Vagina (tissue), 2 donors: ENCODE measurements at regions not wholly inside any gene's neighbourhood (a gene's known extent, or its start where the extent isn't known, plus 50 kb on each side); places are given as distances from the start of the nearest gene placed in this dataset.
"Not testable (repeated sequence)": the region's sequence is repeated elsewhere in the genome, so short reads cannot be mapped to it uniquely, and the experiment has no call there.

Experiments
- DNase-seq, 2 donors: peaks; one replicate each; pipeline ENCODE4 v3.0.0-alpha.2; 2017; ENCODE audit errors: extremely low spot score in 2 of 2
- H3K27ac ChIP-seq: fragments of 200-600 bp; sonication (generic); one replicate; pipeline ENCODE4 v1.5.1; 2019
- H3K27me3 ChIP-seq: fragments of 200-600 bp; sonication (generic); one replicate; pipeline ENCODE4 v1.5.1; 2019
- H3K36me3 ChIP-seq, 2 donors: fragments of 200-600 bp; sonication (generic); one replicate each; pipeline ENCODE4 v1.5.1; 2017 to 2019
- H3K4me1 ChIP-seq: fragments of 200-600 bp; sonication (generic); one replicate; pipeline ENCODE4 v1.5.1; 2019
- H3K4me3 ChIP-seq, 2 donors: fragments of 200-600 bp; sonication (generic); 1 replicate in 1 of 2; 2 replicates in 1 of 2; pipeline ENCODE4 v1.5.1; 2016 to 2019
- H3K9me3 ChIP-seq: fragments of 200-600 bp; sonication (generic); one replicate; pipeline ENCODE4 v1.5.1; 2019
- CTCF ChIP-seq, 3 experiments: fragments of 450-650 bp in 2 of 3; fragments of 200-600 bp in 1 of 3; sonication (generic) in 1 of 3; IDR thresholded peaks; one replicate each; pipeline ENCODE4 v1.5.1; 2017 to 2019; ENCODE audit warnings: antibody characterized with exemption in 3 of 3, mild to moderate bottlenecking in 2 of 3, moderate library complexity in 2 of 3
- POLR2A ChIP-seq, 2 donors: fragments of 450-650 bp; IDR thresholded peaks; one replicate each; pipeline ENCODE4 v1.6.1; 2017; ENCODE audit warnings: antibody characterized with exemption in 2 of 2, mild to moderate bottlenecking in 2 of 2, moderate library complexity in 2 of 2
- POLR2AphosphoS5 ChIP-seq, 2 donors: sonication (generic); formaldehyde crosslinking; IDR thresholded peaks; one replicate each; pipeline ENCODE4 v1.9.0; 2017; ENCODE audit warnings: antibody characterized with exemption in 2 of 2, mild to moderate bottlenecking in 2 of 2, low read depth in 1 of 2; ENCODE audit not compliant: insufficient read depth in 1 of 2
- intact Hi-C: fragments of 100-400 bp; cut with DNase I; formaldehyde crosslinking; loops from one replicate; pipeline ENCODE4 v1.15.1; 2023

GRCh38 chr1:120954736-120955135 lies 65.2 kb downstream of the PPIAL4A start:
- H3K4me1 ChIP-seq = no peaks in the 10 kb centered on the region
- TF ChIP-seq CTCF (IDR thresholded peaks at IDR 0.05) (no peak), POLR2AphosphoS5 (IDR thresholded peaks at IDR 0.05; ENCODE audit: insufficient read depth in 1 of 2, low read depth in 1 of 2) (no peak), POLR2A (IDR thresholded peaks at IDR 0.05) (no peak)
- H3K4me3 ChIP-seq = no peak overlapping the region
- no peak for DNase-seq
- intact Hi-C loops = no loop called here
- no peaks in the 10 kb centered on the region for H3K36me3 ChIP-seq
- H3K9me3 ChIP-seq = no peaks in the 10 kb centered on the region
- H3K27me3 ChIP-seq = no peaks in the 10 kb centered on the region
- no peak overlapping the region for H3K27ac ChIP-seq

- H3K4me1 ChIP-seq, H3K9me3 ChIP-seq, H3K27ac ChIP-seq, intact Hi-C loops, H3K4me3 ChIP-seq, DNase-seq, H3K36me3 ChIP-seq, H3K27me3 ChIP-seq: not testable (repeated sequence)
Observed at GRCh38 chr1:120955961-120956360, 66.4 kb downstream of the PPIAL4A start.

GRCh38 chr1:120966018-120966417 lies 76.4 kb downstream of the PPIAL4A start:
- intact Hi-C loops, H3K27ac ChIP-seq, H3K4me3 ChIP-seq: not testable (repeated sequence)

GRCh38 chr1:120972863-120973262 lies 83.3 kb downstream of the PPIAL4A start:
- DNase-seq, H3K4me1 ChIP-seq, H3K9me3 ChIP-seq, intact Hi-C loops, H3K36me3 ChIP-seq, H3K27ac ChIP-seq, H3K27me3 ChIP-seq, H3K4me3 ChIP-seq: not testable (repeated sequence)

More at GRCh38 chr1:120966018-120966417, 76.4 kb downstream of the PPIAL4A start:
- not testable (repeated sequence) for H3K27me3 ChIP-seq, H3K36me3 ChIP-seq, H3K9me3 ChIP-seq, DNase-seq, H3K4me1 ChIP-seq

GRCh38 chr1:120973836-120974235 lies 84.3 kb downstream of the PPIAL4A start:
- H3K27ac ChIP-seq, intact Hi-C loops, H3K4me3 ChIP-seq, H3K4me1 ChIP-seq, DNase-seq, H3K9me3 ChIP-seq, H3K27me3 ChIP-seq, H3K36me3 ChIP-seq: not testable (repeated sequence)

GRCh38 chr1:120977279-120977678 lies 87.7 kb downstream of the PPIAL4A start:
- DNase-seq, H3K36me3 ChIP-seq, H3K27ac ChIP-seq, intact Hi-C loops, H3K4me1 ChIP-seq, H3K9me3 ChIP-seq, H3K27me3 ChIP-seq, H3K4me3 ChIP-seq: not testable (repeated sequence)

- H3K4me1 ChIP-seq, intact Hi-C loops, H3K4me3 ChIP-seq, H3K36me3 ChIP-seq, H3K27ac ChIP-seq, DNase-seq, H3K9me3 ChIP-seq, H3K27me3 ChIP-seq: not testable (repeated sequence)
Observed at GRCh38 chr1:120981489-120982094, 92.0 kb downstream of the PPIAL4A start.

GRCh38 chr1:120994614-120995013 lies 105.0 kb downstream of the PPIAL4A start:
- H3K36me3 ChIP-seq, H3K27ac ChIP-seq, H3K27me3 ChIP-seq, H3K9me3 ChIP-seq, intact Hi-C loops, DNase-seq, H3K4me3 ChIP-seq, H3K4me1 ChIP-seq: not testable (repeated sequence)

- intact Hi-C loops, H3K36me3 ChIP-seq, H3K9me3 ChIP-seq, H3K4me1 ChIP-seq, H3K27me3 ChIP-seq, H3K27ac ChIP-seq, H3K4me3 ChIP-seq, DNase-seq: not testable (repeated sequence)
Observed at GRCh38 chr1:120995025-120995424, 105.5 kb downstream of the PPIAL4A start.

GRCh38 chr1:121001090-121001726 lies 111.6 kb downstream of the PPIAL4A start:
- H3K4me3 ChIP-seq, H3K9me3 ChIP-seq, intact Hi-C loops, H3K27me3 ChIP-seq, H3K4me1 ChIP-seq, H3K27ac ChIP-seq, DNase-seq, H3K36me3 ChIP-seq: not testable (repeated sequence)

GRCh38 chr1:121003230-121003629 lies 113.7 kb downstream of the PPIAL4A start:
- DNase-seq, H3K36me3 ChIP-seq, H3K9me3 ChIP-seq, intact Hi-C loops, H3K4me1 ChIP-seq, H3K27me3 ChIP-seq, H3K27ac ChIP-seq, H3K4me3 ChIP-seq: not testable (repeated sequence)

- H3K36me3 ChIP-seq, DNase-seq, intact Hi-C loops, H3K27me3 ChIP-seq, H3K27ac ChIP-seq, H3K4me3 ChIP-seq, H3K9me3 ChIP-seq: not testable (repeated sequence)
- peaks cover 11% of the 10 kb centered on the region for H3K4me1 ChIP-seq
Observed at GRCh38 chr1:121006826-121007225, 117.3 kb downstream of the PPIAL4A start.

GRCh38 chr1:121007755-121008154 lies 118.2 kb downstream of the PPIAL4A start:
- peaks cover 11% of the 10 kb centered on the region for H3K4me1 ChIP-seq
- H3K27ac ChIP-seq, H3K36me3 ChIP-seq, H3K27me3 ChIP-seq, H3K4me3 ChIP-seq, DNase-seq, intact Hi-C loops, H3K9me3 ChIP-seq: not testable (repeated sequence)
